Posterior vena cava (tissue), 2 donors: ENCODE measurements at regions not wholly inside any gene's neighbourhood (a gene's known extent, or its start where the extent isn't known, plus 50 kb on each side); places are given as distances from the start of the nearest gene placed in this dataset.

Experiments
- DNase-seq: peaks from one replicate; pipeline ENCODE4 v3.0.0-alpha.2; 2020; ENCODE audit warnings: low spot score
- intact Hi-C, 2 donors: fragments of 100-400 bp; cut with DNase I; formaldehyde crosslinking; loops; one replicate each; pipeline versions ENCODE4 v1.14.1 to v1.14.2; 2022 to 2023
- donor health status: DM: yes; HTN: yes; CAD: no.
- donor health status: DM: yes; HTN: yes; CAD: no.

- DNase-seq = no peak
- intact Hi-C loops = no loop called here
Observed at GRCh38 chr16:80436510-80436909, 104.3 kb upstream of the DYNLRB2 start.

DNA sequence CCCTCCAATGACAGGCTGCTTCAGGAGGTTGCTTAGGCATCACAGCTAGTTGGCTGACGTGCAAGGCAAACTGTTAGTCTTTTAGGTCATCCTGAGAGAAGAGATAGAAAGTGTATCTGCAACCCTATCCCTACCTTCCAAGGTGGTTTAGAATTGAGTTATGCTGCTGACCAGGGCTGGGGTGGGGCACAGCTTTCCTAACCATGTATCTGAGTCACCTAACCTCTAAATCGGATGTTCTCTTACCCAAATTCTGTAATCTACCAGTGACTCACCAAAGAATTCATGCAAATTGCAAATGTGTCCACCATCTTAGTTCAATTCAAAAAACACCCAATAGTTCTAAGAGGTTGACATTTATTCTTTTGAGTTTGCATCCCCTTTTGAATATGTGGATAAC is 107.2 kb upstream of the DYNLRB2 start:
- intact Hi-C loops = no loop called here
- no peak for DNase-seq

GRCh38 chr16:80427795-80428194 is 113.0 kb upstream of the DYNLRB2 start:
- intact Hi-C loops = loop anchor here in 1 of 2 donors (2.0 kb wide), 1 partner anchor 65 kb away; no protein-coding TSS in a partner anchor
- DNase-seq = no peak

DNA sequence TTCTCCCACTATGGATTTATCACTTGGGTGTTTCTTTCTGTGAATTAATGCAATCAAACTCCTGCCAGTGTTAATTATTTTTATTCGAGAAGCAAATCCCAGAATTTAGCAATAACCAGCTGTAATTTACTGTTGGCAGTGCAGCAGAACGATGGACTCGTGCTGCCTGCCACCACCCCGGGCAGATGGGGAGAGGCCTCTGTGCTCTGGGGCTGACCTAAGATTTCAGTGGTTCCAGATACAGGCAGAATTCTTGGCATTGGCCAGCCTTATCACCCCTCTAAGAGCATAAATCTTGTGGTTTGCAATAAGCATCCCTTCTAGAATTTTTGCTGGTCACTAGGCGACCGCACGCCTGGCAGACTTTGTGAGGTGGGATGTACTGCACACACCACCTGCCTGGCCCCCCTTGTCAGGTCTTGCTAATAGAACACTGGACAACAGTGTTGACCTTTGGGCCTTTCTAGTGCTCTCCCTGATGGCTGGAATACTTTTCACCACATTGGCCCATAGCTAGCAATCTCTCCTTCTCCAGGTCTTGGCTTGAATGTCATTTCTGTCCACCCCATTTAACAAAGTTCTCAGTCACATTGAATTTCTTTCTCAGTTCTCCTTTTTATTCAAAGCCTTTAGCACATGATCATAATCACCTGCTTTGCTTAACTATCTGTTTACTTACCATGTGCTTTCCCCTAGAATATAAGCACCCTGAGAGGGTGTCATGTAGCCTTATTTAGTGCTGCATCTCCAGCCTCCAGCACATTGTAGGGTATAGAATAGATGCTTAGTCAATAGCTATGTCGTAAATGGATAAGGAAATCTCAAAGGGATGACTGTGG is 122.1 kb upstream of the DYNLRB2 start:
- intact Hi-C loops = no loop called here

DNA sequence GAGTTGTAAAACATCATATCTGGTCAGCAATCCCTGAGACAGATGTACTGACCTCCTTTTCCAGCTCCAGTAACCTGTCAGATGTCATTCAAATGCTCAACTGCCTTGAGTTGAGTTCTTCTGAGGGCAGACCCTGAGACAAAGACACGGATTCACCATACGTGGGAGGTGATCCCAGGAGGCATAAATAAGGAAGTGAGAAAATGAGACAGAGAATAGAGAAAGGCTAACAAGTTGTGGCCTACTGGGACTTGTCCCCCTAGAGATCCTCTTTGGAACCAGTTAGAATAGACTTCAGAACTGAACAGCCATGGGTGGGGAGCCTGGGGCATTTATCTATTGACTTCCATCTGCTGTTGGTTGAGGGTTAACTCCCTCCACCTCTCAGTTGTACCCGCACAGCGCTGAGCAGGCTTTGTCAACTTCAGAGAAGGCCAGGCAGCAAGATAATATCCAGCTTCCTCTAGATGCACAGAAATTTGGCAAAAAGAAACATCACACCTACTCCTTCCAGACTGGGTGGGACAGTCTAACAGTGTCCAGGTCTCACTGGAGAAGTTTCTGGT is 123.0 kb upstream of the DYNLRB2 start:
- no peak for DNase-seq
- intact Hi-C loops = no loop called here

More for the DNA sequence above, 122.1 kb upstream of the DYNLRB2 start:
- no peak for DNase-seq

- intact Hi-C loops = no loop called here
Observed at GRCh38 chr16:80408014-80408413, 132.8 kb upstream of the DYNLRB2 start.

DNA sequence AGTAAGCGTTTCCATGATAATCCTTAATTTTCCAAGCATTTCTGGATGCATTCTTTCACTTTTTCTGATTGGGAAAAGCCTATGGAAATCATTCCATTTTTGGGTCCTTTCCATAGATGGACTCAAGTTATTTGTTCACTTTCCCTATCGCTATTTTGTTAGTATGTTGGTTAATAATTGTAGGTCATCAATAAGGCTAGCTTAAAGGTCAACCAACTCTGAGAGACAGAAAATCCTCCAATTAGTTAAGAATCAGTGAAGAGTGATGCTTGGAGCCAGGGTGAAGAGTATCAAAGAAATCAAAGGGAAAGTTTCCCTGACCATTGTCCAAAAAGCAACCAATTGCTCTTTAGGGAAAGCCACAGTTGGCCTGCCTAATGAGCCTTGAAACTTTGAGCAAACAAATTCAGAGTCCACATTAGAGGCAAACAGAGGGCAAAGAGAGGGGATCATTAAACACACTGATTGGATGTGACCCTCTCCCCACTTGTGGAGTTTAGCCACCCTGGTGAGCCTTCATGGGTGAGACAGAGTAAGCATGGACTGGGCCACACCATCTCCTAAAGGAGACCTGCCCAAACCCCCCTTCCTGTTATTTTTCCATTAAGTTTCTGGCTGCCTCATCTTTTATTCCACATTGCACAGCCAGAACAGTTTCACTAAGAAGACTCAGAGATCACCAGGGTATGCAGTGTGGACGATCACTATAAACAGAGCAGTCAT is 133.4 kb upstream of the DYNLRB2 start:
- intact Hi-C loops = no loop called here
- DNase-seq = no peak

More at GRCh38 chr16:80408014-80408413, 132.8 kb upstream of the DYNLRB2 start:
- DNase-seq = no peak

DNA sequence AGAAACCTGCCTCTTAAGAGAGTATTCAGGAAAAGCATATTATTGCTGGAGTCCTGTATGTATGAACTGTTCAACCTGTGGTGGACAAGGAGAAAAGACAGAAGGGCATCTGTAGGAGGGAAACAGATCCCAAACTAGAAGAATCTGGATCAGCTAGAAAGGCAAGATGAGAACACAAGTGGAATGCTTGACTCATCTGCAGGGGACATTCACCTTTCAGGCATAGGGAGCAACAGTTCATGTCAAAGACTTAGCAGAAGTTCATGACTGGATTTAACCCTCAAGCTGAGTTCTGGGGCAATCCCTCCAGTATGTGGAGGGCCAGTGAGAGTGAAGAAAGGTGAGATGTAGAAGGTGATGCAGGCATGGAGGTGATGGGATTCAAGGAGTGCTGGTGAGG is 135.9 kb upstream of the DYNLRB2 start:
- DNase-seq = no peak
- intact Hi-C loops = no loop called here

GRCh38 chr16:80403894-80404293 is 136.9 kb upstream of the DYNLRB2 start:
- no peak for DNase-seq
- intact Hi-C loops = no loop called here

DNA sequence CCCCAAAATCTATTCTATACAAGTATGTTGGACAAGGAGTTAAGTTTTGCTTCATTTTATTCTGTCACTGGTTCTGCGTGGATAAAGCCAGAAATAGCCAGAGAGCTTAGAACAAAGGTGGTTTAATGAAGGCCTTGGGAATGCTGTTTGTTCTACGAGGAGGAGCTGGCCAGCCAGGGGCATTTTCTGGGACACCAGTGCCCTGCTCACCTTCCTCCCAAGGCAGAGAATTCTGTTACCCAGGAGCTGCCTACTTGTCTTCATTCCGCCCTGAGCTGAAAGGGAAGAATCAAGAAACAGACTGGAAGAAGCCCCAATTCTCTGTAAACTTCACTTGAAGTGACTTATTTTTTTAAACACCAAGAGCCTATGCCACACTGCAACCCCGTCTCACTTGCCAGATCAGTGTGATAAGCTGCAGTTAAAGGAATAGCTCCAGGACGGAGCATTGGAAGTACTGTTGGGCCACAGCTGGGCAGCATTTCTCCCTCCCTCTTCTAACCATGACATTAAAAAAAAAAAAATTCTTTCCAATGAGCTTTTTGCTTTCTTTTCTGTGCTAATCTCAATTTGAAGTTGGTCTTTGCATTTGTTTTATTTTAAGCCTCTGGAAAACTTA is 149.8 kb upstream of the DYNLRB2 start:
- intact Hi-C loops = no loop called here
- no peak for DNase-seq

GRCh38 chr16:80390046-80390445 is 150.7 kb upstream of the DYNLRB2 start:
- intact Hi-C loops = no loop called here

DNA sequence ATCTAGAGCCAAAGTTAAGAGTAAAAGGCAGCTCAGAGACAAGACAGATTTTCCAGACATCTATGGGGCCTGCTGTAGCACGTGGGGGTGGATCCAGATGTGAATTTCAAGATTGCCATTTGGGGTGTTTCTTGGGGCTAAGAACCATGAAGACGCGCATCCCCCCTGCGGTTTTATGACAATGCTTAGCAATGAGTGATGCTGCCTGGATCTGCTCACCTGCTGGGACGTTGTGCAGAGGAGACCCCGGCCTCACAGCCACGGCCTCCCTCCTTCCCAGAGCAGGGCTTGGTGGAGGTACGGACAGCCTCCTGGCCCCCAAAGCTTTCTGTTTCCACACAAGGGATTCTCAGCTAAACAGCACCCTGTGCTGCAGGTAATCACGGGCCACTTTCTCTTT is 151.5 kb upstream of the DYNLRB2 start:
- no peak for DNase-seq
- intact Hi-C loops = no loop called here

More at GRCh38 chr16:80390046-80390445, 150.7 kb upstream of the DYNLRB2 start:
- DNase-seq = no peak

GRCh38 chr16:80387318-80387921 is 153.4 kb upstream of the DYNLRB2 start:
- intact Hi-C loops = no loop called here

DNA sequence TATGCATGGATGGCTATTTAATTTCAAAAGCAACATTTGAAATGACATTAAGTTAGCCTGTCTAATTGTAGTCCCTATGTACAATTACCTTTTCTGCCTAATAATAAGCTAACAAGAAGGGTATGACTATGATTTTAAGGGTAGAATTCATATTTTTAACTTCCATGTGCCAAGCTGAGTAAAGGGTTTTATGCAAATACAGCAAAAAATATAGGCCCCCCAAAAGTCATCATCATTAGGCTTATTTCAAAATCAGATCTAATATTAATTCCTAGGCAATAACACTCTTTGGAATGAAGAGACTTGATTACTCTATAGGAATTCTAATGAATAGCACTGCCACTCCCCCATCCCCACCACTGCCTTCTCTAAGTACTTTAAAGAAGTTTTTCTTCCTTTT is 155.9 kb upstream of the DYNLRB2 start:
- intact Hi-C loops = no loop called here
- no peak for DNase-seq

More at GRCh38 chr16:80387318-80387921, 153.4 kb upstream of the DYNLRB2 start:
- no peak for DNase-seq

DNA sequence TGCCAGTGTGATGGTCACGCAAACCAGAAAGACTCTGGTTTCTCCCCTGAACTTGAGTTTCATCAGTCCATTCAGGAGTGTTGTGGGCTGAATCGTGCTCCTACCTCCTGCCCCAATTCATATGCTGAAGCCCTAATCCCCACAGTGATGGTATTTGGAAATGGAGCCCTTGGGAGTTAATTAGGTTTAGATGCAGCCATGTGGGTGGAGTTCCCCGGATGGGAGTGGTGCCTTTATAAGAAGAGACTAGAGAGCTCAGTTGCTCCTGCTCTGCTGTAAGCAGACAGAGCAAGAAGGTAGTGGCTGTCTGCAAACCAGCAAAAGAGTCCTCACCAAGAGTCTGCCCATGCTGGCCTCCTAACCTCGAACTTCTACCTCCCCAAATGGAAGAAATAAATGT is 160.3 kb upstream of the DYNLRB2 start:
- intact Hi-C loops = no loop called here
- no peak for DNase-seq

DNA sequence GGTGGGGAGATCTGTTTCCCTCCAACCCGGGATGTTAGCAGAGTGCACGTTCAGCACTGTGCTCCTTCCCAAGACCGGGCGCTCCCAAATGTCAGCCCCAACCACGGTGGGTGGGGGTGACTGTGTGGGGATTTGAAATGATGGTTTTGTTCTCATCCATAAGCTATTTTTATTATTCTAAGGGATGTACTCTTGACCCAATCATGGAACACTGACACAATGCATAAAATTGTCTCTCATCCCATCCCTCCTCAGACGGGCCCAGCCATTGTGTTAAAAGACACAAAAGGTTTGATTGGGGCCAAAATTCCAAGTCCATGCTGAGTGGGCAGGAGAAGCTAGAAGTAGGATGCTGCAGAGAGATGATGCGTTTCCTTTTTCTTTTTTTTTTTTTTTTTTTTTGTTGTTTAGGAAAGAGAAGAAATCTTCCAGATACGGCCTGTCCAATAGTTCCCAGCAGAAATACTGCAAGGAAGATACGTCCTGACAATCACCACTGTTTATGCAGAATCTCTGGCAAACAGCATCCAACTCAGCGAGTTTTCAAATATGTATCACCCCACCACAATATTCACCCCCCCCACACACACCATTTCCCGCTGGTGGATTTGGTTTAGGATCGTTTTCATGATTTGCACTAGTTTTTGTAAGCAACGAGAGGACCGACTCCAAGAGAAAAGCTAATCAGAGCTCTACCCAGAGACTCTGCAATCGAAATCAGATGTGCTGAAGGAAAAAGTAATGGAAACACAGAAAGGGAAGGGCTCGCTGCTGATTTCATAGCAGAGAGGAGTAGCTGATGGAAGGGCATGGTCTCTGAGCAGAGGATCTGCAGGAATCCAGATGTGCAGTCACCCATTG is 163.5 kb upstream of the DYNLRB2 start:
- no peak for DNase-seq
- intact Hi-C loops = no loop called here

DNA sequence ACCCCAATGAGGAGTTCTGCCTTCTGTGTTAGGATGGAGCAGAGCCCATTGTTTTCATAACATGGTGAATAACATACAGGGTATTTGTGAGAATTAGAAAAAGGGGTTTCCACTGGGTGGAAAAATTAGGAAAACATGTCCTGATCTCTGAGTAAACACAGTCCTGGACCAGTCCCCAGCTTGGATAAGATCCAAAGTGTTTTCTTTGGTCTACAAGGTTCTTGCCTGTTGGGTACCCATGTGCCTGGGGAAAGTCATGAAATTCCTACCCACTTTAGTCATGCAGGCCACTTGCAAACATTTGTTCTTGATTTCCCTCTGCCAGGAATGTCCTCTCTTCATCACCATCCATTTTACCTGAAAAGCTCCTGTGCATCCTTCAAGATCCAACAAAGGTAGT is 164.8 kb upstream of the DYNLRB2 start:
- DNase-seq = no peak
- intact Hi-C loops = no loop called here

DNA sequence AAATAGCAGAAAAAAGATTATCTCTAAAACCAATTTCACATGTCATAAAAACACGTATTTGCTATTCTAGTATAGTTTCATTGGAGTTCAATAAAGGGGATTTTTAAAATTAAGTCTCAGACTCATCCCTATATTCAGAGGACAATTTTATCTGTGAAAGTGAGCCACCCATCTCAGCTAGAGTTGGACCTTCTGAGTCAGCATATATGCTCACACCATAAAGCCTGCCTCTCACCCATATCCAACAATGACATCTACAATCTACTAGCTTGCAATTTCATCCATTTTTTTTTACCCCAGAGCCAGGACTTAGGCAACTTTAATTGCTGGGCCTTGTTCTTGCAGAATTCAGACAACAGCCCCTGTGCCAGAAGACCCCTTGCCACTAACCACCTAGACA is 165.3 kb upstream of the DYNLRB2 start:
- DNase-seq = no peak
- intact Hi-C loops = no loop called here

GRCh38 chr16:80372341-80372740 is 168.5 kb upstream of the DYNLRB2 start:
- no peak for DNase-seq
- intact Hi-C loops = no loop called here
